ENCODE measurements at regions not wholly inside any gene's neighbourhood (a gene's known extent, or its start where the extent isn't known, plus 50 kb on each side); places are given as distances from the start of the nearest gene placed in this dataset.

GRCh38 chr5:2168601-2169429, 286.1 kb upstream of the IRX4 start:
- ATAC-seq (no peak), DNase-seq (ENCODE audit: low spot score) (no peak)
- no peaks in the 10 kb centered on the region for H3K36me3 Mint-ChIP-seq (ENCODE audit: low read depth)
- no peak overlapping the region for H3K4me3 Mint-ChIP-seq
- Histone ChIP-seq H3K4me1 (ENCODE audit: insufficient read depth) (peaks cover 19% of the 10 kb centered on the region), H3K4me2 (no peak overlapping the region), H4K20me1 (replicated peaks; ENCODE audit: insufficient read depth) (no peaks in the 10 kb centered on the region), H3K27me3 (ENCODE audit: insufficient read depth) (no peaks in the 10 kb centered on the region), H3K79me2 (replicated peaks; ENCODE audit: insufficient read depth) (no peaks in the 10 kb centered on the region), H3K4me3 (no peak overlapping the region), H3K27ac (ENCODE audit: low read depth) (no peak overlapping the region), H3F3A (replicated peaks; ENCODE audit: low read depth) (0 out of 2 replicates have a peak, but pooled peaks cover 5% of the 10 kb centered on the region), H3K9me2 (ENCODE audit: insufficient read depth) (no peaks in the 10 kb centered on the region), H2AFZ (no peak overlapping the region), H3K36me3 (ENCODE audit: insufficient read depth) (no peaks in the 10 kb centered on the region)
- no peak overlapping the region for H3K27ac Mint-ChIP-seq
- H3K4me1 Mint-ChIP-seq, result peaks cover 29% of the 10 kb centered on the region
- TF ChIP-seq EZH2phosphoT487 (IDR thresholded peaks at IDR 0.05; ENCODE audit: unreplicated experiment), result no peak
- peaks cover 15% of the 10 kb centered on the region for H3K27me3 Mint-ChIP-seq (ENCODE audit: insufficient read depth, low read depth, poor library complexity)
- H3K9me3 Mint-ChIP-seq, result no peaks in the 10 kb centered on the region; the same call in 2 of the 3 replicates

DNA sequence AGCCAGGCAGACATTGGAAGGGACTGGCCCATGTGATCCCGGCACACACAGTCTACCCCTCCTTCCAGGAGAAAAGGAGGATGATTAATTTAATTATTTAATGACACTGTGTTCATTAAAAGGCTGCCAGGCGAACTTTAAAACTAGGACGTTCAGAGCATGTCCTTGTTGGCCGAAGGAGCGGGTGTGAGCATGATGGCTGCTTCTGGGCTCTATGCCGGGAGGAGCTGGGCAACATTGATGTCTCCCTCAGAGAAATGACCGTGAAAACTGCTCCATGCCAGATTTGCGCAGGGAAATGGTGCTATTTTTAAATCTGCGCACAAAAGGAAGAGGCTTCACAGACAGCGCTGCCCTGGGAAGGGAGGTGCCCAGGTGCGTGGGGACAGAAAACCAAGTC, 284.9 kb upstream of the IRX4 start:
- Mint-ChIP-seq H3K9me3 (no peaks in the 10 kb centered on the region; the same call in 2 of the 3 replicates), H3K27ac (no peak overlapping the region), H3K27me3 (ENCODE audit: insufficient read depth, low read depth, poor library complexity) (peaks cover 16% of the 10 kb centered on the region), H3K4me3 (no peak overlapping the region), H3K4me1 (peaks cover 36% of the 10 kb centered on the region), H3K36me3 (ENCODE audit: low read depth) (no peaks in the 10 kb centered on the region)
- Histone ChIP-seq H3K79me2 (replicated peaks; ENCODE audit: insufficient read depth) (no peaks in the 10 kb centered on the region), H2AFZ (no peak overlapping the region), H3F3A (replicated peaks; ENCODE audit: low read depth) (0 out of 2 replicates have a peak, but pooled peaks cover 5% of the 10 kb centered on the region), H3K36me3 (ENCODE audit: insufficient read depth) (no peaks in the 10 kb centered on the region), H3K9me2 (ENCODE audit: insufficient read depth) (no peaks in the 10 kb centered on the region), H4K20me1 (replicated peaks; ENCODE audit: insufficient read depth) (no peaks in the 10 kb centered on the region), H3K27me3 (ENCODE audit: insufficient read depth) (no peaks in the 10 kb centered on the region), H3K27ac (ENCODE audit: low read depth) (no peak overlapping the region), H3K4me1 (ENCODE audit: insufficient read depth) (peaks cover 22% of the 10 kb centered on the region), H3K4me3 (no peak overlapping the region), H3K4me2 (no peak overlapping the region)
- ATAC-seq (no peak), DNase-seq (ENCODE audit: low spot score) (no peak)
- TF ChIP-seq REST (IDR thresholded peaks at IDR 0.05; ENCODE audit: unreplicated experiment) (no peak), ZNF114 (CRISPR knock-in tag; IDR thresholded peaks at IDR 0.05) (no peak), JUNB (IDR thresholded peaks at IDR 0.05; ENCODE audit: unreplicated experiment) (no peak), ZNF331 (CRISPR knock-in tag; IDR thresholded peaks at IDR 0.05; ENCODE audit: low read depth) (no peak), EZH2phosphoT487 (IDR thresholded peaks at IDR 0.05; ENCODE audit: unreplicated experiment) (no peak), CREB1 (CRISPR knock-in tag; IDR thresholded peaks at IDR 0.05; ENCODE audit: low read depth) (no peak), ETS1 (IDR thresholded peaks at IDR 0.05) (no peak), POLR2AphosphoS5 (IDR thresholded peaks at IDR 0.05; ENCODE audit: low read depth) (no peak)
- TF ChIP-seq, protein P1, sequence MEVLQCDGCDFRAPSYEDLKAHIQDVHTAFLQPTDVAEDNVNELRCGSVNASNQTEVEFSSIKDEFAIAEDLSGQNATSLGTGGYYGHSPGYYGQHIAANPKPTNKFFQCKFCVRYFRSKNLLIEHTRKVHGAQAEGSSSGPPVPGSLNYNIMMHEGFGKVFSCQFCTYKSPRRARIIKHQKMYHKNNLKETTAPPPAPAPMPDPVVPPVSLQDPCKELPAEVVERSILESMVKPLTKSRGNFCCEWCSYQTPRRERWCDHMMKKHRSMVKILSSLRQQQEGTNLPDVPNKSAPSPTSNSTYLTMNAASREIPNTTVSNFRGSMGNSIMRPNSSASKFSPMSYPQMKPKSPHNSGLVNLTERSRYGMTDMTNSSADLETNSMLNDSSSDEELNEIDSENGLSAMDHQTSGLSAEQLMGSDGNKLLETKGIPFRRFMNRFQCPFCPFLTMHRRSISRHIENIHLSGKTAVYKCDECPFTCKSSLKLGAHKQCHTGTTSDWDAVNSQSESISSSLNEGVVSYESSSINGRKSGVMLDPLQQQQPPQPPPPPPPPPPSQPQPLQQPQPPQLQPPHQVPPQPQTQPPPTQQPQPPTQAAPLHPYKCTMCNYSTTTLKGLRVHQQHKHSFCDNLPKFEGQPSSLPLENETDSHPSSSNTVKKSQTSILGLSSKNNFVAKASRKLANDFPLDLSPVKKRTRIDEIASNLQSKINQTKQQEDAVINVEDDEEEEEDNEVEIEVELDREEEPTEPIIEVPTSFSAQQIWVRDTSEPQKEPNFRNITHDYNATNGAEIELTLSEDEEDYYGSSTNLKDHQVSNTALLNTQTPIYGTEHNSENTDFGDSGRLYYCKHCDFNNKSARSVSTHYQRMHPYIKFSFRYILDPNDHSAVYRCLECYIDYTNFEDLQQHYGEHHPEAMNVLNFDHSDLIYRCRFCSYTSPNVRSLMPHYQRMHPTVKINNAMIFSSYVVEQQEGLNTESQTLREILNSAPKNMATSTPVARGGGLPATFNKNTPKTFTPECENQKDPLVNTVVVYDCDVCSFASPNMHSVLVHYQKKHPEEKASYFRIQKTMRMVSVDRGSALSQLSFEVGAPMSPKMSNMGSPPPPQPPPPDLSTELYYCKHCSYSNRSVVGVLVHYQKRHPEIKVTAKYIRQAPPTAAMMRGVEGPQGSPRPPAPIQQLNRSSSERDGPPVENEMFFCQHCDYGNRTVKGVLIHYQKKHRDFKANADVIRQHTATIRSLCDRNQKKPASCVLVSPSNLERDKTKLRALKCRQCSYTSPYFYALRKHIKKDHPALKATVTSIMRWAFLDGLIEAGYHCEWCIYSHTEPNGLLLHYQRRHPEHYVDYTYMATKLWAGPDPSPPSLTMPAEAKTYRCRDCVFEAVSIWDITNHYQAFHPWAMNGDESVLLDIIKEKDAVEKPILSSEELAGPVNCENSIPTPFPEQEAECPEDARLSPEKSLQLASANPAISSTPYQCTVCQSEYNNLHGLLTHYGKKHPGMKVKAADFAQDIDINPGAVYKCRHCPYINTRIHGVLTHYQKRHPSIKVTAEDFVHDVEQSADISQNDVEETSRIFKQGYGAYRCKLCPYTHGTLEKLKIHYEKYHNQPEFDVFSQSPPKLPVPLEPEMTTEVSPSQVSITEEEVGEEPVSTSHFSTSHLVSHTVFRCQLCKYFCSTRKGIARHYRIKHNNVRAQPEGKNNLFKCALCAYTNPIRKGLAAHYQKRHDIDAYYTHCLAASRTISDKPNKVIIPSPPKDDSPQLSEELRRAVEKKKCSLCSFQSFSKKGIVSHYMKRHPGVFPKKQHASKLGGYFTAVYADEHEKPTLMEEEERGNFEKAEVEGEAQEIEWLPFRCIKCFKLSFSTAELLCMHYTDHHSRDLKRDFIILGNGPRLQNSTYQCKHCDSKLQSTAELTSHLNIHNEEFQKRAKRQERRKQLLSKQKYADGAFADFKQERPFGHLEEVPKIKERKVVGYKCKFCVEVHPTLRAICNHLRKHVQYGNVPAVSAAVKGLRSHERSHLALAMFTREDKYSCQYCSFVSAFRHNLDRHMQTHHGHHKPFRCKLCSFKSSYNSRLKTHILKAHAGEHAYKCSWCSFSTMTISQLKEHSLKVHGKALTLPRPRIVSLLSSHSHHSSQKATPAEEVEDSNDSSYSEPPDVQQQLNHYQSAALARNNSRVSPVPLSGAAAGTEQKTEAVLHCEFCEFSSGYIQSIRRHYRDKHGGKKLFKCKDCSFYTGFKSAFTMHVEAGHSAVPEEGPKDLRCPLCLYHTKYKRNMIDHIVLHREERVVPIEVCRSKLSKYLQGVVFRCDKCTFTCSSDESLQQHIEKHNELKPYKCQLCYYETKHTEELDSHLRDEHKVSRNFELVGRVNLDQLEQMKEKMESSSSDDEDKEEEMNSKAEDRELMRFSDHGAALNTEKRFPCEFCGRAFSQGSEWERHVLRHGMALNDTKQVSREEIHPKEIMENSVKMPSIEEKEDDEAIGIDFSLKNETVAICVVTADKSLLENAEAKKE (CRISPR knock-in tag; IDR thresholded peaks at IDR 0.05), result no peak

Measured in GM23338 (cell line).